H1 (cell line): ENCODE measurements at regions not wholly inside any gene's neighbourhood (a gene's known extent, or its start where the extent isn't known, plus 50 kb on each side); places are given as distances from the start of the nearest gene placed in this dataset.

Source experiments
- CTCF ChIA-PET: fragments of 300-600 bp; sonication (Branson Sonifier 250); formaldehyde crosslinking; loops from one replicate; lab custom pipeline; 2021; ENCODE audit not compliant: partially characterized antibody; lab: Charles Lee
- POLR2A ChIA-PET: fragments of 300-600 bp; sonication (Branson Sonifier 250); formaldehyde crosslinking; loops from one replicate; lab custom pipeline; 2021; ENCODE audit warnings: inconsistent platforms; ENCODE audit not compliant: partially characterized antibody; lab: Charles Lee
- DNase-seq, 2 experiments: peaks; one replicate each; pipeline versions ENCODE4 v3.0.0 to v3.0.0-alpha.2; 2010 to 2022; ENCODE audit warnings: low spot score in 2 of 2, low read depth in 1 of 2, mixed read lengths in 1 of 2
- FAIRE-seq: peaks from 2 replicates; lab custom pipeline; 2011; peaks lifted over from hg19 to GRCh38; lab: Jason Lieb, UNC
- H2AFZ ChIP-seq: 2 replicates; pipeline ENCODE4 v1.8.1; 2012; ENCODE audit warnings: low read length, inconsistent platforms
- H2AK5ac ChIP-seq: 2 replicates; pipeline ENCODE4 v1.6.1; 2013; ENCODE audit warnings: low read depth, low read length
- H2BK120ac ChIP-seq: replicated peaks from 2 replicates; pipeline ENCODE3; 2013; ENCODE audit warnings: low read depth, low read length, inconsistent platforms
- H2BK12ac ChIP-seq: 2 replicates; pipeline ENCODE4 v1.6.1; 2013; ENCODE audit warnings: low read depth, low read length
- H2BK15ac ChIP-seq: 2 replicates; pipeline ENCODE4 v1.6.1; 2013; ENCODE audit warnings: low read length
- H2BK20ac ChIP-seq: 2 replicates; pipeline ENCODE4 v1.6.1; 2013; ENCODE audit warnings: low read length
- H2BK5ac ChIP-seq: 2 replicates; pipeline ENCODE4 v1.6.1; 2013; ENCODE audit warnings: low read depth, low read length
- H3K14ac ChIP-seq: 2 replicates; pipeline ENCODE4 v1.6.1; 2013; ENCODE audit warnings: inconsistent platforms; ENCODE audit not compliant: insufficient read length
- H3K18ac ChIP-seq: 2 replicates; pipeline ENCODE4 v1.6.1; 2013; ENCODE audit warnings: low read length; ENCODE audit errors: extremely low read depth
- H3K23ac ChIP-seq: 2 replicates; pipeline ENCODE4 v1.6.1; 2013; ENCODE audit warnings: inconsistent platforms; ENCODE audit not compliant: insufficient read length
- H3K23me2 ChIP-seq: 2 replicates; pipeline ENCODE4 v1.6.1; 2013; ENCODE audit warnings: low read depth, low read length
- H3K27ac ChIP-seq: 2 replicates; pipeline ENCODE4 v1.6.1; 2011; ENCODE audit warnings: low read depth, low read length, inconsistent platforms
- H3K27me3 ChIP-seq, 4 experiments: replicated peaks in 1 of 4; 1 replicate in 1 of 4; 2 replicates in 3 of 4; pipeline versions ENCODE4 v1.6.1 to v1.8.1; 2011 to 2013; ENCODE audit warnings: low read length in 3 of 4, mild to moderate bottlenecking in 3 of 4, inconsistent platforms in 2 of 4, mixed read lengths in 2 of 4, moderate library complexity in 1 of 4; ENCODE audit not compliant: control insufficient read depth in 3 of 4, insufficient read depth in 3 of 4; ENCODE audit errors: extremely low read depth in 1 of 4
- H3K36me3 ChIP-seq, 4 experiments: 2 replicates each; pipeline versions ENCODE4 v1.6.1 to v1.8.1; 2011 to 2013; ENCODE audit warnings: mild to moderate bottlenecking in 4 of 4, low read length in 3 of 4, moderate library complexity in 2 of 4, control low read depth in 1 of 4, inconsistent platforms in 1 of 4; ENCODE audit not compliant: insufficient read depth in 4 of 4, control insufficient read depth in 2 of 4
- H3K4ac ChIP-seq: replicated peaks from 2 replicates; pipeline ENCODE3; 2013; ENCODE audit warnings: low read length, low read depth, mixed read lengths, inconsistent platforms; ENCODE audit not compliant: insufficient read length
- H3K4me1 ChIP-seq, 4 experiments: replicated peaks in 1 of 4; 1 replicate in 1 of 4; 2 replicates in 3 of 4; pipeline versions ENCODE4 v1.6.1 to v1.8.1; 2011 to 2013; ENCODE audit warnings: low read length in 3 of 4, inconsistent platforms in 2 of 4, mixed read lengths in 1 of 4; ENCODE audit not compliant: insufficient read depth in 4 of 4, control insufficient read depth in 3 of 4
- H3K4me2 ChIP-seq, 2 experiments: 2 replicates each; pipeline versions ENCODE4 v1.6.1 to v1.8.1; 2011 to 2013; ENCODE audit warnings: low read depth in 2 of 2, low read length in 2 of 2, control low read depth in 1 of 2, inconsistent platforms in 1 of 2, mild to moderate bottlenecking in 1 of 2; ENCODE audit not compliant: insufficient read depth in 1 of 2
- H3K4me3 ChIP-seq, 4 experiments: fragments of 200-600, 300-600 bp in 1 of 4; sonication (generic), shearing (Covaris generic), sonication (Bioruptor Twin) in 1 of 4; 2 replicates each; pipeline versions ENCODE4 v1.5.1 to v1.8.1; 2011 to 2016; ENCODE audit warnings: low read length in 4 of 4, low read depth in 3 of 4, control low read depth in 2 of 4, inconsistent platforms in 2 of 4, mild to moderate bottlenecking in 2 of 4, mixed read lengths in 1 of 4, moderate library complexity in 1 of 4; ENCODE audit not compliant: insufficient read depth in 2 of 4; ENCODE audit errors: extremely low read depth in 1 of 4
- H3K56ac ChIP-seq: replicated peaks from 2 replicates; pipeline ENCODE3; 2013; ENCODE audit warnings: low read depth, mild to moderate bottlenecking, mixed read lengths, low read length, inconsistent platforms; ENCODE audit not compliant: insufficient read length
- H3K79me1 ChIP-seq: 2 replicates; pipeline ENCODE4 v1.6.1; 2013; ENCODE audit warnings: low read depth, low read length, control low read depth
- H3K79me2 ChIP-seq, 2 experiments: 2 replicates each; pipeline versions ENCODE4 v1.6.1 to v1.8.1; 2012 to 2013; ENCODE audit warnings: low read length in 2 of 2, mild to moderate bottlenecking in 2 of 2, inconsistent platforms in 1 of 2; ENCODE audit not compliant: insufficient read depth in 2 of 2, control insufficient read depth in 1 of 2
- H3K9ac ChIP-seq, 4 experiments: replicated peaks in 1 of 4; 1 replicate in 1 of 4; 2 replicates in 3 of 4; pipeline versions ENCODE4 v1.6.1 to v1.8.1; 2011 to 2013; ENCODE audit warnings: low read depth in 3 of 4, low read length in 3 of 4, control low read depth in 2 of 4, mild to moderate bottlenecking in 2 of 4, moderate library complexity in 2 of 4, inconsistent platforms in 1 of 4; ENCODE audit errors: extremely low read depth in 1 of 4
- H3K9me3 ChIP-seq, 2 experiments: 2 replicates each; pipeline versions ENCODE4 v1.6.1 to v1.8.1; 2012 to 2013; ENCODE audit warnings: mild to moderate bottlenecking in 2 of 2, moderate library complexity in 2 of 2, control low read depth in 1 of 2, inconsistent platforms in 1 of 2, low read depth in 1 of 2, low read length in 1 of 2, mixed read lengths in 1 of 2; ENCODE audit not compliant: insufficient read depth in 2 of 2
- H4K20me1 ChIP-seq, 2 experiments: replicated peaks in 1 of 2; 2 replicates each; pipeline versions ENCODE3 to v1.8.1; 2011 to 2013; ENCODE audit warnings: inconsistent platforms in 2 of 2, low read length in 2 of 2, mild to moderate bottlenecking in 1 of 2; ENCODE audit not compliant: insufficient read depth in 2 of 2, control insufficient read depth in 1 of 2
- H4K5ac ChIP-seq: 2 replicates; pipeline ENCODE4 v1.6.1; 2013; ENCODE audit warnings: low read length, low read depth, mixed read lengths, inconsistent platforms; ENCODE audit not compliant: insufficient read length
- H4K8ac ChIP-seq: 2 replicates; pipeline ENCODE4 v1.8.0; 2013; ENCODE audit warnings: mild to moderate bottlenecking, moderate library complexity, low read length, inconsistent platforms; ENCODE audit not compliant: insufficient read depth; ENCODE audit errors: extremely low read depth
- H4K91ac ChIP-seq: replicated peaks from 2 replicates; pipeline ENCODE3; 2013; ENCODE audit warnings: low read length, mixed read lengths, inconsistent platforms; ENCODE audit not compliant: insufficient read length
- ATF2 ChIP-seq: IDR thresholded peaks from 2 replicates; pipeline ENCODE4 v1.6.1; 2012; ENCODE audit warnings: low read length, inconsistent platforms
- BACH1 ChIP-seq: IDR thresholded peaks from 2 replicates; pipeline ENCODE4 v1.6.1; 2012; ENCODE audit warnings: low read length, improper control_type of control experiment
- CHD1 ChIP-seq: IDR thresholded peaks from 2 replicates; pipeline ENCODE4 v1.6.1; 2012; ENCODE audit warnings: low read depth, low read length, improper control_type of control experiment
- CREB1 ChIP-seq: IDR thresholded peaks from 2 replicates; pipeline ENCODE4 v1.6.1; 2012; ENCODE audit warnings: inconsistent platforms
- E2F6 ChIP-seq: IDR thresholded peaks from 2 replicates; pipeline ENCODE4 v1.6.1; 2012; ENCODE audit warnings: inconsistent platforms
- EZH2 ChIP-seq: fragments of 200-600 bp; sonication (generic); IDR thresholded peaks from 2 replicates; pipeline ENCODE4 v1.7.1; 2012; ENCODE audit warnings: low read depth, mild to moderate bottlenecking, moderate library complexity, low read length, inconsistent platforms; ENCODE audit not compliant: severe bottlenecking
- FOSL1 ChIP-seq: IDR thresholded peaks from 2 replicates; pipeline ENCODE4 v1.6.1; 2011; ENCODE audit warnings: mild to moderate bottlenecking, low read depth, low read length, moderate library complexity; ENCODE audit not compliant: insufficient read depth
- GABPA ChIP-seq: IDR thresholded peaks from 2 replicates; pipeline ENCODE4 v1.6.1; 2011; ENCODE audit warnings: mild to moderate bottlenecking, low read length, moderate library complexity, borderline replicate concordance; ENCODE audit not compliant: insufficient read depth
- JUND ChIP-seq: IDR thresholded peaks from 2 replicates; pipeline ENCODE4 v1.6.1; 2011; ENCODE audit warnings: mild to moderate bottlenecking, improper control_type of control experiment, low read length
- KDM4A ChIP-seq: IDR thresholded peaks from one replicate; pipeline ENCODE4 v1.7.1; 2012; ENCODE audit warnings: low read depth, mild to moderate bottlenecking, moderate library complexity, low read length, inconsistent platforms; ENCODE audit not compliant: severe bottlenecking
- RBBP5 ChIP-seq: IDR thresholded peaks from 2 replicates; pipeline ENCODE4 v1.7.1; 2012; ENCODE audit warnings: low read depth, mild to moderate bottlenecking, inconsistent platforms, low read length, moderate library complexity, borderline replicate concordance
- RXRA ChIP-seq: IDR thresholded peaks from 2 replicates; pipeline ENCODE4 v1.6.1; 2011; ENCODE audit warnings: low read depth, mild to moderate bottlenecking, low read length, moderate library complexity; ENCODE audit not compliant: insufficient read depth
- YY1 ChIP-seq: IDR thresholded peaks from 2 replicates; pipeline ENCODE4 v1.6.1; 2011; ENCODE audit warnings: low read depth, mild to moderate bottlenecking, low read length
- WGBS, 2 experiments: shearing (Covaris generic) in 1 of 2; methylation state at CpG; one replicate each; pipeline versions ENCODE4 v1.1.6 to v1.1.7; 2013 to 2015; ENCODE audit warnings: low lambda C conversion rate in 2 of 2, mixed read lengths in 2 of 2, inconsistent platforms in 1 of 2, low coverage in 1 of 2, missing lambda C conversion rate in 1 of 2; ENCODE audit not compliant: insufficient replicate concordance in 2 of 2, insufficient coverage in 1 of 2, insufficient read length in 1 of 2; ENCODE audit errors: extremely low coverage in 1 of 2, missing lambda C conversion rate in 1 of 2; 5-methylcytosine and 5-hydroxymethylcytosine counted together

DNA sequence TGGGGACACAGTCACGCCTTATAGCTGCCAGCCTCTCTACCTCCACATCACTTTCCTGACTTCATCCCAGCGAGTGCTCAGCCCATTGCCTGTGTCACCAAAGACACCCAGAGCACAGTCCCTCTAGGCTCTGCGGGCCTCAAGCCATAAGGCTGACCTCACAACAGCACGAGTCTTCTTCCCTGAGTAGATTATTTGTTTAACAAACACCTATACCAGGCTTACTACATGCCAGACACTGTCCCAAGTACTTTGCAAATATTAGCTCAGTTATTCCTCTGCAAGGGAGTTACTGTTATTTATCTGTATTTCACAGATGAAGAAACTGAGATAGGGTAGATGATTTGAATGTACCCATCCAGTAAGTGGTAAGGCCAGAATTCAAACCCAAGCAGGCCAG, 504.3 kb downstream of the COG6 start:
- no peak overlapping the region for H4K8ac ChIP-seq
- 97% methylated on average over 4 of the region's 4 CpGs; no CpG with 5 or more reads in 1 of the 2 experiments for WGBS, 2 experiments
- H4K20me1 ChIP-seq: no peaks in the 10 kb centered on the region
- DNase-seq (no peak), FAIRE-seq (no peak)
- no peak overlapping the region for H2BK12ac ChIP-seq
- no peak overlapping the region for H4K91ac ChIP-seq
- no peak overlapping the region for H4K5ac ChIP-seq
- no peak overlapping the region for H3K23ac ChIP-seq
- H3K56ac ChIP-seq: no peak overlapping the region
- no peaks in the 10 kb centered on the region for H3K79me2 ChIP-seq
- H2AFZ ChIP-seq: no peak overlapping the region
- H3K23me2 ChIP-seq: no peaks in the 10 kb centered on the region
- no peak overlapping the region for H3K4me3 ChIP-seq
- ChIA-PET POLR2A (no interaction called here), CTCF (interaction anchor here (0.8 to 1.1 kb wide), 5 partner anchors 9 to 523 kb away, joined by 3 to 4 read pairs (median 3); no protein-coding TSS in a partner anchor)
- no peak overlapping the region for H2AK5ac ChIP-seq
- H3K36me3 ChIP-seq: no peaks in the 10 kb centered on the region; a peak in 1 of 8 replicates
- no peak overlapping the region for H2BK15ac ChIP-seq
- no peaks in the 10 kb centered on the region for H3K4me1 ChIP-seq
- H3K4me2 ChIP-seq: no peak overlapping the region
- no peak overlapping the region for H3K18ac ChIP-seq
- H3K79me1 ChIP-seq: no peaks in the 10 kb centered on the region
- H3K9me3 ChIP-seq: no peaks in the 10 kb centered on the region
- no peak overlapping the region for H2BK20ac ChIP-seq
- no peak overlapping the region for H3K14ac ChIP-seq
- H3K4ac ChIP-seq: no peak overlapping the region
- no peak overlapping the region for H2BK5ac ChIP-seq
- no peaks in the 10 kb centered on the region for H3K27me3 ChIP-seq
- H3K9ac ChIP-seq: no peak overlapping the region
- H3K27ac ChIP-seq: no peak overlapping the region
- no peak overlapping the region for H2BK120ac ChIP-seq
- TF ChIP-seq CREB1 (no peak), CHD1 (no peak), RBBP5 (no peak), E2F6 (no peak), YY1 (no peak), EZH2 (no peak), GABPA (no peak), KDM4A (no peak), ATF2 (no peak), FOSL1 (no peak), BACH1 (no peak), RXRA (no peak), JUND (no peak)
